ENCODE measurements at regions not wholly inside any gene's neighbourhood (a gene's known extent, or its start where the extent isn't known, plus 50 kb on each side); places are given as distances from the start of the nearest gene placed in this dataset.

GRCh38 chr12:43104494-43104893 lies 447.5 kb downstream of the ADAMTS20 start:
- Histone ChIP-seq H3K36me3 (ENCODE audit: control insufficient read depth in 1 of 2, insufficient read depth in 2 of 2, low read length in 1 of 2) (no peaks in the 10 kb centered on the region), H3K27ac (ENCODE audit: low read depth in 1 of 2, low read length in 2 of 2) (no peak overlapping the region), H3K4me1 (ENCODE audit: control insufficient read depth in 1 of 2, insufficient read depth in 2 of 2, low read length in 2 of 2) (no peaks in the 10 kb centered on the region), H3K9me3 (ENCODE audit: control insufficient read depth, low read length) (no peaks in the 10 kb centered on the region), H3K4me3 (ENCODE audit: low read length in 2 of 2) (no peak overlapping the region), H3K27me3 (ENCODE audit: control insufficient read depth in 1 of 2, insufficient read depth in 2 of 2, low read length in 1 of 2) (no peaks in the 10 kb centered on the region)
- WGBS, 2 donors: 87 to 89% methylated on average over 3 of the region's 3 CpGs
- no peak for DNase-seq
- no peak for ATAC-seq (ENCODE audit: low FRiP score)
- intact Hi-C loops (cut with DNase I): no loop called here

GRCh38 chr12:43103866-43104265 lies 448.1 kb downstream of the ADAMTS20 start:
- intact Hi-C loops (cut with DNase I): no loop called here

GRCh38 chr12:43102546-43103264 lies 449.3 kb downstream of the ADAMTS20 start:
- no peaks in the 10 kb centered on the region for H3K9me3 ChIP-seq (ENCODE audit: control insufficient read depth, low read length)
- 87 to 92% methylated on average over 4 of the region's 4 CpGs for WGBS, 2 donors
- H3K27ac ChIP-seq (ENCODE audit: low read depth in 1 of 2, low read length in 2 of 2): no peak overlapping the region
- intact Hi-C loops (cut with DNase I): no loop called here
- H3K27me3 ChIP-seq (ENCODE audit: control insufficient read depth in 1 of 2, insufficient read depth in 2 of 2, low read length in 1 of 2): no peaks in the 10 kb centered on the region
- DNase-seq (no peak), ATAC-seq (ENCODE audit: low FRiP score) (no peak)
- no peaks in the 10 kb centered on the region for H3K36me3 ChIP-seq (ENCODE audit: control insufficient read depth in 1 of 2, insufficient read depth in 2 of 2, low read length in 1 of 2)
- no peak overlapping the region for H3K4me3 ChIP-seq (ENCODE audit: low read length in 2 of 2)
- no peaks in the 10 kb centered on the region for H3K4me1 ChIP-seq (ENCODE audit: control insufficient read depth in 1 of 2, insufficient read depth in 2 of 2, low read length in 2 of 2)

More at GRCh38 chr12:43103866-43104265, 448.1 kb downstream of the ADAMTS20 start:
- Histone ChIP-seq H3K9me3 (ENCODE audit: control insufficient read depth, low read length) (no peaks in the 10 kb centered on the region), H3K36me3 (ENCODE audit: control insufficient read depth in 1 of 2, insufficient read depth in 2 of 2, low read length in 1 of 2) (no peaks in the 10 kb centered on the region), H3K27ac (ENCODE audit: low read depth in 1 of 2, low read length in 2 of 2) (no peak overlapping the region), H3K27me3 (ENCODE audit: control insufficient read depth in 1 of 2, insufficient read depth in 2 of 2, low read length in 1 of 2) (no peaks in the 10 kb centered on the region), H3K4me3 (ENCODE audit: low read length in 2 of 2) (no peak overlapping the region), H3K4me1 (ENCODE audit: control insufficient read depth in 1 of 2, insufficient read depth in 2 of 2, low read length in 2 of 2) (no peaks in the 10 kb centered on the region)
- WGBS, 2 donors: 91 to 97% methylated on average over 1 of the region's 1 CpG
- DNase-seq (no peak), ATAC-seq (ENCODE audit: low FRiP score) (no peak)

- intact Hi-C loops (cut with DNase I): no loop called here
- no peaks in the 10 kb centered on the region for H3K36me3 ChIP-seq (ENCODE audit: control insufficient read depth in 1 of 2, insufficient read depth in 2 of 2, low read length in 1 of 2)
- 63 to 74% methylated on average over 1 of the region's 1 CpG for WGBS, 2 donors
- no peaks in the 10 kb centered on the region for H3K27me3 ChIP-seq (ENCODE audit: control insufficient read depth in 1 of 2, insufficient read depth in 2 of 2, low read length in 1 of 2)
- no peaks in the 10 kb centered on the region for H3K4me1 ChIP-seq (ENCODE audit: control insufficient read depth in 1 of 2, insufficient read depth in 2 of 2, low read length in 2 of 2)
- ATAC-seq (ENCODE audit: low FRiP score): no peak
- DNase-seq: no peak
- H3K27ac ChIP-seq (ENCODE audit: low read depth in 1 of 2, low read length in 2 of 2): no peak overlapping the region
- H3K4me3 ChIP-seq (ENCODE audit: low read length in 2 of 2): no peak overlapping the region
- H3K9me3 ChIP-seq (ENCODE audit: control insufficient read depth, low read length): no peaks in the 10 kb centered on the region
Measured at GRCh38 chr12:43100231-43100630, 451.8 kb downstream of the ADAMTS20 start.

GRCh38 chr12:43099691-43100163 lies 452.3 kb downstream of the ADAMTS20 start:
- DNase-seq: no peak
- intact Hi-C loops (cut with DNase I): no loop called here
- no peaks in the 10 kb centered on the region for H3K36me3 ChIP-seq (ENCODE audit: control insufficient read depth in 1 of 2, insufficient read depth in 2 of 2, low read length in 1 of 2)
- no peak overlapping the region for H3K4me3 ChIP-seq (ENCODE audit: low read length in 2 of 2)
- H3K9me3 ChIP-seq (ENCODE audit: control insufficient read depth, low read length): no peaks in the 10 kb centered on the region
- H3K27ac ChIP-seq (ENCODE audit: low read depth in 1 of 2, low read length in 2 of 2): no peak overlapping the region
- H3K27me3 ChIP-seq (ENCODE audit: control insufficient read depth in 1 of 2, insufficient read depth in 2 of 2, low read length in 1 of 2): no peaks in the 10 kb centered on the region
- WGBS, 2 donors: 69 to 71% methylated on average over 3 of the region's 3 CpGs
- no peaks in the 10 kb centered on the region for H3K4me1 ChIP-seq (ENCODE audit: control insufficient read depth in 1 of 2, insufficient read depth in 2 of 2, low read length in 2 of 2)
- ATAC-seq (ENCODE audit: low FRiP score): no peak

- Histone ChIP-seq H3K4me3 (ENCODE audit: low read length in 2 of 2) (no peak overlapping the region), H3K27me3 (ENCODE audit: control insufficient read depth in 1 of 2, insufficient read depth in 2 of 2, low read length in 1 of 2) (no peaks in the 10 kb centered on the region), H3K27ac (ENCODE audit: low read depth in 1 of 2, low read length in 2 of 2) (no peak overlapping the region), H3K36me3 (ENCODE audit: control insufficient read depth in 1 of 2, insufficient read depth in 2 of 2, low read length in 1 of 2) (no peaks in the 10 kb centered on the region), H3K9me3 (ENCODE audit: control insufficient read depth, low read length) (no peaks in the 10 kb centered on the region), H3K4me1 (ENCODE audit: control insufficient read depth in 1 of 2, insufficient read depth in 2 of 2, low read length in 2 of 2) (no peaks in the 10 kb centered on the region)
- ATAC-seq (ENCODE audit: low FRiP score) (no peak), DNase-seq (no peak)
- WGBS, 2 donors: 91 to 94% methylated on average over 7 of the region's 7 CpGs
- intact Hi-C loops (cut with DNase I): no loop called here
Measured at GRCh38 chr12:43098766-43099550, 453.0 kb downstream of the ADAMTS20 start.

- no peaks in the 10 kb centered on the region for H3K9me3 ChIP-seq (ENCODE audit: control insufficient read depth, low read length)
- no peak overlapping the region for H3K4me3 ChIP-seq (ENCODE audit: low read length in 2 of 2)
- ATAC-seq (ENCODE audit: low FRiP score) (no peak), DNase-seq (no peak)
- intact Hi-C loops (cut with DNase I): no loop called here
- no peaks in the 10 kb centered on the region for H3K27me3 ChIP-seq (ENCODE audit: control insufficient read depth in 1 of 2, insufficient read depth in 2 of 2, low read length in 1 of 2)
- H3K27ac ChIP-seq (ENCODE audit: low read depth in 1 of 2, low read length in 2 of 2): no peak overlapping the region
- no peaks in the 10 kb centered on the region for H3K36me3 ChIP-seq (ENCODE audit: control insufficient read depth in 1 of 2, insufficient read depth in 2 of 2, low read length in 1 of 2)
- no peaks in the 10 kb centered on the region for H3K4me1 ChIP-seq (ENCODE audit: control insufficient read depth in 1 of 2, insufficient read depth in 2 of 2, low read length in 2 of 2)
Measured at GRCh38 chr12:43098071-43098470, 453.9 kb downstream of the ADAMTS20 start.

- H3K27ac ChIP-seq (ENCODE audit: low read depth in 1 of 2, low read length in 2 of 2): no peak overlapping the region
- H3K4me1 ChIP-seq (ENCODE audit: control insufficient read depth in 1 of 2, insufficient read depth in 2 of 2, low read length in 2 of 2): no peaks in the 10 kb centered on the region
- no peak overlapping the region for H3K4me3 ChIP-seq (ENCODE audit: low read length in 2 of 2)
- H3K36me3 ChIP-seq (ENCODE audit: control insufficient read depth in 1 of 2, insufficient read depth in 2 of 2, low read length in 1 of 2): no peaks in the 10 kb centered on the region
- no peaks in the 10 kb centered on the region for H3K9me3 ChIP-seq (ENCODE audit: control insufficient read depth, low read length)
- ATAC-seq (ENCODE audit: low FRiP score): no peak
- no peaks in the 10 kb centered on the region for H3K27me3 ChIP-seq (ENCODE audit: control insufficient read depth in 1 of 2, insufficient read depth in 2 of 2, low read length in 1 of 2)
- no peak for DNase-seq
- 22 to 41% methylated on average over 1 of the region's 1 CpG for WGBS, 2 donors
- intact Hi-C loops (cut with DNase I): no loop called here
Measured at GRCh38 chr12:43097471-43097870, 454.5 kb downstream of the ADAMTS20 start.
